ENCODE measurements at regions not wholly inside any gene's neighbourhood (a gene's known extent, or its start where the extent isn't known, plus 50 kb on each side); places are given as distances from the start of the nearest gene placed in this dataset.

DNA sequence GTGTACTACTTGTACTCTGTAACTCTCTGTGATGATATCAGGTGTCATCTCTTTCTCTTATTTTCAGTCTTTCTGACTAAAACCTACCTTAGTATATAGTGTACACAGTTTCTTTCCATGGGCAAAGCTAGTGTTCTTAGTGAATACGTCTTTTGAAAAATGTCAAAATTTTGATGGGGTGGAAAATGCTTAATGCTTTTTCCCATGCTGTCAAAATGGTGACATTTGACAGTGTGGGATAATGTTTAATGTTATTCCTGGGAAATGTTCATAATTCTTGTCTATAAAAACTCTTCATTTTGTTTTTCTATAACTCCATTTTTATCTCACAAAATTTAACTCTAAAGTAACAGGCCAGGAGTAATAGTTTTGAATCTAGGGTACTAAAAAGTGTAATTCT is 742.7 kb upstream of the FOXG1 start:
- no peak for TF ChIP-seq POLR2A (IDR thresholded peaks at IDR 0.05; ENCODE audit: low read length)
- no peak for TF ChIP-seq GATA1 (IDR thresholded peaks at IDR 0.05; ENCODE audit: low read depth, low read length)
